Glutamatergic neuron (in vitro differentiated cells): ENCODE measurements at regions not wholly inside any gene's neighbourhood (a gene's known extent, or its start where the extent isn't known, plus 50 kb on each side); places are given as distances from the start of the nearest gene placed in this dataset.

Source experiments
- DNase-seq: peaks from one replicate; pipeline ENCODE4 v3.0.0; 2022
- H3K27ac Mint-ChIP-seq: one replicate; pipeline ENCODE4 v1.8.0; 2020; ENCODE audit warnings: mild to moderate bottlenecking, mixed read lengths, inconsistent platforms; ENCODE audit not compliant: unreplicated experiment
- H3K27me3 Mint-ChIP-seq: one replicate; pipeline ENCODE4 v1.8.0; 2020; ENCODE audit warnings: mild to moderate bottlenecking, moderate library complexity, mixed read lengths, inconsistent platforms; ENCODE audit not compliant: unreplicated experiment
- H3K36me3 Mint-ChIP-seq: one replicate; pipeline ENCODE4 v1.8.0; 2020; ENCODE audit warnings: mild to moderate bottlenecking, mixed read lengths, inconsistent platforms; ENCODE audit not compliant: unreplicated experiment
- H3K4me1 Mint-ChIP-seq: one replicate; pipeline ENCODE4 v1.8.0; 2020; ENCODE audit warnings: mild to moderate bottlenecking, low read depth, mixed read lengths, inconsistent platforms; ENCODE audit not compliant: unreplicated experiment
- H3K4me3 Mint-ChIP-seq: one replicate; pipeline ENCODE4 v1.8.0; 2020; ENCODE audit warnings: mild to moderate bottlenecking, mixed read lengths, inconsistent platforms; ENCODE audit not compliant: unreplicated experiment
- H3K9me3 Mint-ChIP-seq: one replicate; pipeline ENCODE4 v1.8.0; 2020; ENCODE audit warnings: mild to moderate bottlenecking, moderate library complexity, mixed read lengths, inconsistent platforms; ENCODE audit not compliant: unreplicated experiment
- TF ChIP-seq, protein P1 (sequence below): fragments of 200-600 bp; sonication (generic); IDR thresholded peaks from one replicate; pipeline ENCODE4 v1.5.0; 2021; ENCODE audit not compliant: partially characterized antibody, unreplicated experiment

DNA sequence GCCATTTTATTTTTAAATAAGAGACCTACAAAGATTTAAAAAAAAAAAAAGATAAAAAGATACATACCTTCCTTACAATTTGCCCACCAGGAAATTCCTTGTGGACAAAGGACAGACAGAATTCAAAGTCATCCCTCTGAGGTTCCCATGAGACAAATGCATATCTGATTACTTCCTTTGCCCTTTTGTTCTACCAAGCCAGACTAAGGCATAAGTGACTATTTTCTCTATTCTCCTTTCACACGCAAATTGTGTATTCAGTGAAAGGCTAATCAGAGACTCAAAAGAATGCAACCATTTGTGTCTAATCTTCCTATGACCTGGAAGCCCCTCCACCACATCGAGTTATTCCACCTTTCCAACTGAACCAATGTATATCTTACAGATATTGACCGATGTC is 691.7 kb downstream of the FAM133A start:
- DNase-seq = no peak
- H3K4me3 Mint-ChIP-seq = no peak overlapping the region
- no peak overlapping the region for H3K27ac Mint-ChIP-seq
- H3K36me3 Mint-ChIP-seq = no peaks in the 10 kb centered on the region
- H3K27me3 Mint-ChIP-seq = no peaks in the 10 kb centered on the region
- peaks cover 2% of the 10 kb centered on the region for H3K9me3 Mint-ChIP-seq
- no peaks in the 10 kb centered on the region for H3K4me1 Mint-ChIP-seq
- TF ChIP-seq, protein P1, sequence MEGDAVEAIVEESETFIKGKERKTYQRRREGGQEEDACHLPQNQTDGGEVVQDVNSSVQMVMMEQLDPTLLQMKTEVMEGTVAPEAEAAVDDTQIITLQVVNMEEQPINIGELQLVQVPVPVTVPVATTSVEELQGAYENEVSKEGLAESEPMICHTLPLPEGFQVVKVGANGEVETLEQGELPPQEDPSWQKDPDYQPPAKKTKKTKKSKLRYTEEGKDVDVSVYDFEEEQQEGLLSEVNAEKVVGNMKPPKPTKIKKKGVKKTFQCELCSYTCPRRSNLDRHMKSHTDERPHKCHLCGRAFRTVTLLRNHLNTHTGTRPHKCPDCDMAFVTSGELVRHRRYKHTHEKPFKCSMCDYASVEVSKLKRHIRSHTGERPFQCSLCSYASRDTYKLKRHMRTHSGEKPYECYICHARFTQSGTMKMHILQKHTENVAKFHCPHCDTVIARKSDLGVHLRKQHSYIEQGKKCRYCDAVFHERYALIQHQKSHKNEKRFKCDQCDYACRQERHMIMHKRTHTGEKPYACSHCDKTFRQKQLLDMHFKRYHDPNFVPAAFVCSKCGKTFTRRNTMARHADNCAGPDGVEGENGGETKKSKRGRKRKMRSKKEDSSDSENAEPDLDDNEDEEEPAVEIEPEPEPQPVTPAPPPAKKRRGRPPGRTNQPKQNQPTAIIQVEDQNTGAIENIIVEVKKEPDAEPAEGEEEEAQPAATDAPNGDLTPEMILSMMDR = no peak

DNA sequence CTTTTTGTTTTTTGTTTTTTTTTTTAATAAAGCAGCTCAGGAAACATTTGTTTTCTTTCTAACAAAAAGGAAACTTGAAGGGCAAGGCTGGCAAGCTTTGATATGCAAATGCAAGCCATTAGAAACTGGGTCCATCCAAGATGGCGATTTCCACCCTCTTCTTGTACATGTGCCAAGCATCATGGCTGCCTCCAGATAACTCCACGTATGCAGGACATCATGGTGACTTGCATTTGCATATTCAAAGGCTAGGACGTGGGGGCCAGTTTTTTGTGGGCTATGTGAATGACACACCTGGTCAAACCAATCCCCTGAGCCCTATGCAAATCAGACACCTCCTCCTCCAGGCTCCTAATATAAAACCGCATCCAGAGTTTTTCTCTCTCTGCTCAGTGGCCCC is 692.6 kb downstream of the FAM133A start:
- Mint-ChIP-seq H3K4me1 (no peaks in the 10 kb centered on the region), H3K36me3 (no peaks in the 10 kb centered on the region), H3K9me3 (peaks cover 2% of the 10 kb centered on the region), H3K27ac (no peak overlapping the region), H3K27me3 (no peaks in the 10 kb centered on the region), H3K4me3 (no peak overlapping the region)
- TF ChIP-seq, protein P1 = no peak
- DNase-seq = no peak

GRCh38 chrX:94389044-94389443 is 715.0 kb downstream of the FAM133A start:
- Mint-ChIP-seq H3K27me3 (no peaks in the 10 kb centered on the region), H3K27ac (no peak overlapping the region), H3K9me3 (no peaks in the 10 kb centered on the region), H3K4me3 (no peak overlapping the region), H3K36me3 (no peaks in the 10 kb centered on the region), H3K4me1 (no peaks in the 10 kb centered on the region)
- TF ChIP-seq, protein P1 = no peak
- DNase-seq = no peak

DNA sequence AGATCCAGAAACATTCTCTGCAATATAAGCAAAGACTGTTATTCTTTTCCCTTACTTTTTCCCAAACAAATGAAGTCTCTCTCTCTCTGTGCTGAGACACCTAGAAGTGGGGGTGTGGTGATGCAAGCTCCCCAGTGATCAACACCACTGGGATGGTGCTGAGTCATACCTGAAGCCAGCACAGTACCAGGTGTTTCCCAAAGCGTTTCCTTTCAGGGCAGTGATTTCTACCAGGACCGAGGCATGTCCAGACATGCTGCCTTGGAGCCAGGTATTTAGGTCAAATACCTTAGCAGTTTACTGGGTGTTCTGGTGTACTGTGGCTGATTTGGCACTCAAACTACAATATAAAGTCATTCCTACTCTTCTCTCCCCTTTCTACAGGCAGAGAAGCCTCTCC is 726.5 kb downstream of the FAM133A start:
- H3K4me3 Mint-ChIP-seq = no peak overlapping the region
- TF ChIP-seq, protein P1 = no peak
- no peaks in the 10 kb centered on the region for H3K36me3 Mint-ChIP-seq
- DNase-seq = no peak
- no peaks in the 10 kb centered on the region for H3K4me1 Mint-ChIP-seq
- H3K27ac Mint-ChIP-seq = no peak overlapping the region
- no peaks in the 10 kb centered on the region for H3K27me3 Mint-ChIP-seq
- no peaks in the 10 kb centered on the region for H3K9me3 Mint-ChIP-seq

DNA sequence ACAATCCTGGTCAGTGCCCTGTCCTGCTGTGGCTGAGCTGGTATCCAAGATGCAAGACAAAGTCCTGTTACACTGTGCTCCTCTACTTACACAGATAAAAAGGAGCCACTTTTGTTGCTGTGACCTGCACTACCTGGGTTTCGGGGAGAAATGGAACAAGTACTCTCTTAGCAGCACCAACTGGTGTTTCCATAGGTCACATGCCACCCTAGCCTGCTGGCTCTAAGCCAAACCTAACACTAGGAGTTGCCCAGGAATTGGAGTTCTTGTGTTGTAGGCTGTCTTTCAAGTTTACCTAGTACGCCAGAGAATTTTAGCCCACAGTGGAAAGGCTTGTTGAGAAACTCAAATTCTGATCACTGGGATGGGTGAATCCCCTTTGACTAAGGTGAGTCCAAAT is 727.4 kb downstream of the FAM133A start:
- no peaks in the 10 kb centered on the region for H3K9me3 Mint-ChIP-seq
- DNase-seq = no peak
- H3K27me3 Mint-ChIP-seq = no peaks in the 10 kb centered on the region
- H3K4me1 Mint-ChIP-seq = no peaks in the 10 kb centered on the region
- no peak overlapping the region for H3K27ac Mint-ChIP-seq
- no peak overlapping the region for H3K4me3 Mint-ChIP-seq
- H3K36me3 Mint-ChIP-seq = no peaks in the 10 kb centered on the region
- TF ChIP-seq, protein P1 = no peak
